NB4 (cell line): ENCODE measurements at regions not wholly inside any gene's neighbourhood (a gene's known extent, or its start where the extent isn't known, plus 50 kb on each side); places are given as distances from the start of the nearest gene placed in this dataset.
"Not testable (repeated sequence)": the region's sequence is repeated elsewhere in the genome, so short reads cannot be mapped to it uniquely, and the experiment has no call there.

Source experiments
- DNase-seq: peaks from one replicate; pipeline ENCODE4 v3.0.0; 2010; ENCODE audit warnings: low read depth
- H3K4me3 ChIP-seq: one replicate; pipeline ENCODE4 v1.5.1; 2011; ENCODE audit warnings: mild to moderate bottlenecking, low read depth, low read length, moderate library complexity
- CTCF ChIP-seq: IDR thresholded peaks from one replicate; pipeline ENCODE4 v1.5.1; 2012; ENCODE audit warnings: low read depth, low read length
- MAX ChIP-seq: IDR thresholded peaks from 2 replicates; pipeline ENCODE4 v1.6.1; 2011; ENCODE audit warnings: low read depth, low read length
- MYC ChIP-seq: IDR thresholded peaks from 2 replicates; pipeline ENCODE4 v1.6.1; 2011; ENCODE audit warnings: low read depth, low read length
- POLR2A ChIP-seq: IDR thresholded peaks from 2 replicates; pipeline ENCODE4 v1.6.1; 2011; ENCODE audit warnings: mild to moderate bottlenecking; ENCODE audit not compliant: insufficient read length; ENCODE audit errors: extremely low read depth

- TF ChIP-seq POLR2A (no peak), MYC (no peak), CTCF (no peak), MAX (no peak)
- no peak for DNase-seq
- H3K4me3 ChIP-seq = no peak overlapping the region
Measured at GRCh38 chr12:87575906-87576305, 453.3 kb downstream of the C12orf50 start.

- DNase-seq = not testable (repeated sequence)
Measured at GRCh38 chr12:87566918-87567317, 462.3 kb downstream of the C12orf50 start.

GRCh38 chr12:87556985-87557384, 472.2 kb downstream of the C12orf50 start:
- no peak for DNase-seq
- TF ChIP-seq POLR2A (no peak), CTCF (no peak), MYC (no peak), MAX (no peak)
- no peak overlapping the region for H3K4me3 ChIP-seq

More at GRCh38 chr12:87566918-87567317, 462.3 kb downstream of the C12orf50 start:
- not testable (repeated sequence) for H3K4me3 ChIP-seq

- not testable (repeated sequence) for H3K4me3 ChIP-seq, DNase-seq
Measured at GRCh38 chr12:87531213-87531612, 498.0 kb downstream of the C12orf50 start.

- TF ChIP-seq CTCF (no peak), MAX (no peak), POLR2A (no peak), MYC (no peak)
- no peak overlapping the region for H3K4me3 ChIP-seq
Measured at GRCh38 chr12:87529413-87529812, 499.8 kb downstream of the C12orf50 start.

GRCh38 chr12:87520968-87521367, 508.2 kb downstream of the C12orf50 start:
- TF ChIP-seq MAX = no peak
- no peak for TF ChIP-seq POLR2A
- TF ChIP-seq CTCF = no peak
- TF ChIP-seq MYC = no peak
- no peak for DNase-seq
- no peak overlapping the region for H3K4me3 ChIP-seq

More at GRCh38 chr12:87529413-87529812, 499.8 kb downstream of the C12orf50 start:
- DNase-seq = no peak

GRCh38 chr12:87518481-87518880, 510.7 kb downstream of the C12orf50 start:
- TF ChIP-seq CTCF (no peak), MAX (no peak), MYC (no peak), POLR2A (no peak)
- no peak overlapping the region for H3K4me3 ChIP-seq
- no peak for DNase-seq
